ENCODE measurements at regions not wholly inside any gene's neighbourhood (a gene's known extent, or its start where the extent isn't known, plus 50 kb on each side); places are given as distances from the start of the nearest gene placed in this dataset.

- no peaks in the 10 kb centered on the region for H3K9me3 Mint-ChIP-seq
- no peaks in the 10 kb centered on the region for H3K27me3 Mint-ChIP-seq
- H3K4me3 Mint-ChIP-seq = no peak overlapping the region
- H3K27ac Mint-ChIP-seq = no peak overlapping the region
- H3K36me3 Mint-ChIP-seq (ENCODE audit: low read depth) = no peaks in the 10 kb centered on the region
- DNase-seq = peak; percentile 26
- ChIA-PET POLR2A (no interaction called here), CTCF (interaction anchor here (0.6 kb wide), 1 partner anchor 90 kb away, joined by 3 read pairs; no protein-coding TSS in a partner anchor)
- no peaks in the 10 kb centered on the region for H3K4me1 Mint-ChIP-seq
These were observed 367.7 kb upstream of the SEMA3D start for GRCh38 chr7:85554236-85555178.

- Mint-ChIP-seq H3K36me3 (ENCODE audit: low read depth) (no peaks in the 10 kb centered on the region), H3K27ac (no peak overlapping the region), H3K4me1 (no peaks in the 10 kb centered on the region), H3K27me3 (no peaks in the 10 kb centered on the region), H3K9me3 (no peaks in the 10 kb centered on the region), H3K4me3 (no peak overlapping the region)
- CTCF ChIA-PET = no interaction called here
- no peak for DNase-seq
- POLR2A ChIA-PET = no interaction called here
These were observed 349.3 kb upstream of the SEMA3D start for GRCh38 chr7:85535974-85536729.

GRCh38 chr7:85529831-85530230, 343.0 kb upstream of the SEMA3D start:
- Mint-ChIP-seq H3K9me3 (no peaks in the 10 kb centered on the region), H3K27me3 (no peaks in the 10 kb centered on the region), H3K27ac (no peak overlapping the region), H3K4me3 (no peak overlapping the region), H3K4me1 (no peaks in the 10 kb centered on the region), H3K36me3 (ENCODE audit: low read depth) (no peaks in the 10 kb centered on the region)
- no peak for DNase-seq
- CTCF ChIA-PET = no interaction called here
- POLR2A ChIA-PET = no interaction called here

- CTCF ChIA-PET = no interaction called here
- H3K4me3 Mint-ChIP-seq = no peak overlapping the region
- H3K36me3 Mint-ChIP-seq (ENCODE audit: low read depth) = no peaks in the 10 kb centered on the region
- POLR2A ChIA-PET = no interaction called here
- no peaks in the 10 kb centered on the region for H3K9me3 Mint-ChIP-seq
- H3K27ac Mint-ChIP-seq = no peak overlapping the region
- no peak for DNase-seq
- no peaks in the 10 kb centered on the region for H3K4me1 Mint-ChIP-seq
- H3K27me3 Mint-ChIP-seq = no peaks in the 10 kb centered on the region
These were observed 342.3 kb upstream of the SEMA3D start for GRCh38 chr7:85529201-85529600.

GRCh38 chr7:85528581-85528980, 341.7 kb upstream of the SEMA3D start:
- no peaks in the 10 kb centered on the region for H3K27me3 Mint-ChIP-seq
- DNase-seq = no peak
- CTCF ChIA-PET = no interaction called here
- no peak overlapping the region for H3K4me3 Mint-ChIP-seq
- H3K27ac Mint-ChIP-seq = no peak overlapping the region
- H3K4me1 Mint-ChIP-seq = no peaks in the 10 kb centered on the region
- H3K36me3 Mint-ChIP-seq (ENCODE audit: low read depth) = no peaks in the 10 kb centered on the region
- POLR2A ChIA-PET = no interaction called here
- no peaks in the 10 kb centered on the region for H3K9me3 Mint-ChIP-seq

GRCh38 chr7:85525676-85526075, 338.8 kb upstream of the SEMA3D start:
- no peaks in the 10 kb centered on the region for H3K27me3 Mint-ChIP-seq
- no peaks in the 10 kb centered on the region for H3K4me1 Mint-ChIP-seq
- ChIA-PET POLR2A (no interaction called here), CTCF (no interaction called here)
- no peak overlapping the region for H3K4me3 Mint-ChIP-seq
- H3K36me3 Mint-ChIP-seq (ENCODE audit: low read depth) = no peaks in the 10 kb centered on the region
- H3K9me3 Mint-ChIP-seq = no peaks in the 10 kb centered on the region
- DNase-seq = no peak
- no peak overlapping the region for H3K27ac Mint-ChIP-seq

GRCh38 chr7:85522070-85522469, 335.2 kb upstream of the SEMA3D start:
- Mint-ChIP-seq H3K9me3 (no peaks in the 10 kb centered on the region), H3K4me3 (no peak overlapping the region), H3K4me1 (no peaks in the 10 kb centered on the region), H3K27ac (no peak overlapping the region), H3K27me3 (no peaks in the 10 kb centered on the region), H3K36me3 (ENCODE audit: low read depth) (no peaks in the 10 kb centered on the region)
- DNase-seq = no peak
- CTCF ChIA-PET = no interaction called here
- POLR2A ChIA-PET = no interaction called here

GRCh38 chr7:85521108-85521694, 334.3 kb upstream of the SEMA3D start:
- H3K4me3 Mint-ChIP-seq = no peak overlapping the region
- POLR2A ChIA-PET = no interaction called here
- no peaks in the 10 kb centered on the region for H3K9me3 Mint-ChIP-seq
- DNase-seq = no peak
- H3K27ac Mint-ChIP-seq = no peak overlapping the region
- no peaks in the 10 kb centered on the region for H3K36me3 Mint-ChIP-seq (ENCODE audit: low read depth)
- no peaks in the 10 kb centered on the region for H3K4me1 Mint-ChIP-seq
- H3K27me3 Mint-ChIP-seq = no peaks in the 10 kb centered on the region
- CTCF ChIA-PET = no interaction called here

- H3K27ac Mint-ChIP-seq = no peak overlapping the region
- POLR2A ChIA-PET = no interaction called here
These were observed 333.3 kb upstream of the SEMA3D start for GRCh38 chr7:85520175-85520574.

GRCh38 chr7:85516675-85517074, 329.8 kb upstream of the SEMA3D start:
- no peak overlapping the region for H3K4me3 Mint-ChIP-seq
- H3K27ac Mint-ChIP-seq = no peak overlapping the region
- H3K9me3 Mint-ChIP-seq = no peaks in the 10 kb centered on the region
- ChIA-PET CTCF (no interaction called here), POLR2A (no interaction called here)
- H3K27me3 Mint-ChIP-seq = no peaks in the 10 kb centered on the region
- H3K4me1 Mint-ChIP-seq = no peaks in the 10 kb centered on the region
- H3K36me3 Mint-ChIP-seq (ENCODE audit: low read depth) = no peaks in the 10 kb centered on the region
- no peak for DNase-seq

More at GRCh38 chr7:85520175-85520574, 333.3 kb upstream of the SEMA3D start:
- Mint-ChIP-seq H3K9me3 (no peaks in the 10 kb centered on the region), H3K4me3 (no peak overlapping the region), H3K4me1 (no peaks in the 10 kb centered on the region), H3K36me3 (ENCODE audit: low read depth) (no peaks in the 10 kb centered on the region), H3K27me3 (no peaks in the 10 kb centered on the region)
- no peak for DNase-seq
- CTCF ChIA-PET = no interaction called here

GRCh38 chr7:85512790-85513189, 325.9 kb upstream of the SEMA3D start:
- ChIA-PET CTCF (no interaction called here), POLR2A (no interaction called here)
- Mint-ChIP-seq H3K27me3 (no peaks in the 10 kb centered on the region), H3K9me3 (peaks cover 3% of the 10 kb centered on the region), H3K4me3 (no peak overlapping the region), H3K36me3 (ENCODE audit: low read depth) (no peaks in the 10 kb centered on the region), H3K27ac (no peak overlapping the region), H3K4me1 (no peaks in the 10 kb centered on the region)
- DNase-seq = no peak

GRCh38 chr7:85510287-85510686, 323.4 kb upstream of the SEMA3D start:
- no peak overlapping the region for H3K4me3 Mint-ChIP-seq
- POLR2A ChIA-PET = no interaction called here

GRCh38 chr7:85509476-85509875, 322.6 kb upstream of the SEMA3D start:
- H3K36me3 Mint-ChIP-seq (ENCODE audit: low read depth) = no peaks in the 10 kb centered on the region
- no peak for DNase-seq
- no peaks in the 10 kb centered on the region for H3K27me3 Mint-ChIP-seq
- H3K4me1 Mint-ChIP-seq = no peaks in the 10 kb centered on the region
- POLR2A ChIA-PET = no interaction called here
- no peak overlapping the region for H3K4me3 Mint-ChIP-seq
- H3K27ac Mint-ChIP-seq = no peak overlapping the region
- H3K9me3 Mint-ChIP-seq = peaks cover 3% of the 10 kb centered on the region
- CTCF ChIA-PET = no interaction called here

More at GRCh38 chr7:85510287-85510686, 323.4 kb upstream of the SEMA3D start:
- DNase-seq = no peak
- Mint-ChIP-seq H3K27ac (no peak overlapping the region), H3K36me3 (ENCODE audit: low read depth) (no peaks in the 10 kb centered on the region), H3K27me3 (no peaks in the 10 kb centered on the region), H3K4me1 (no peaks in the 10 kb centered on the region), H3K9me3 (peaks cover 3% of the 10 kb centered on the region)
- CTCF ChIA-PET = no interaction called here

Measured in activated CD4-positive, alpha-beta T cell treated with anti-CD3 and anti-CD28 coated beads, Interleukin-2, amount 10 ng/mL, durations not matched to agents 7 days and 5 days (primary cell).